HepG2 (cell line): ENCODE measurements at regions not wholly inside any gene's neighbourhood (a gene's known extent, or its start where the extent isn't known, plus 50 kb on each side); places are given as distances from the start of the nearest gene placed in this dataset.

Experiments
- ETS1 ChIP-seq: sonication (generic); formaldehyde crosslinking; IDR thresholded peaks from 2 replicates; pipeline ENCODE4 v1.4.0; 2020; ENCODE audit warnings: missing genetic modification reagents
- MAFG ChIP-seq: sonication (generic); formaldehyde crosslinking; IDR thresholded peaks from 2 replicates; pipeline ENCODE4 v1.5.1; 2020; ENCODE audit warnings: mild to moderate bottlenecking, missing genetic modification reagents
- TGIF2 ChIP-seq: IDR thresholded peaks from 2 replicates; pipeline ENCODE4 v1.6.1; 2016; ENCODE audit warnings: control low read depth, missing compliant biosample characterization

- TF ChIP-seq ETS1 = no peak
- no peak for TF ChIP-seq TGIF2 (CRISPR knock-in tag)
- no peak for TF ChIP-seq MAFG
Observed at GRCh38 chr13:23955064-23955463, 57.8 kb upstream of the C1QTNF9B start.
